HCT116 (cell line): ENCODE measurements at regions not wholly inside any gene's neighbourhood (a gene's known extent, or its start where the extent isn't known, plus 50 kb on each side); places are given as distances from the start of the nearest gene placed in this dataset.

ENCODE experiments used
- ATAC-seq: fragments of 200-7000 bp; cut with Tn5 transposase; 2 replicates; pipeline ENCODE4 v1.9.1; 2020; ENCODE audit warnings: mild to moderate bottlenecking, moderate library complexity
- BruUV-seq: library from RNA; stranded (reverse); fragments of 400-500 nt; replicated peaks from 2 replicates; lab custom pipeline; 2021; lab: Mats Ljungman, UMichigan
- CTCF ChIA-PET: fragments of 300-600 bp; sonication (Branson Sonifier 250); formaldehyde crosslinking; loops from one replicate; lab custom pipeline; 2021; ENCODE audit warnings: antibody characterized with exemption; lab: Charles Lee
- POLR2A ChIA-PET: fragments of 300-600, 350-600 bp; sonication (Branson Sonifier 250); formaldehyde crosslinking; loops from one replicate; lab custom pipeline; 2021; ENCODE audit warnings: antibody characterized with exemption; lab: Charles Lee
- RAD21 ChIA-PET, 2 experiments: fragments of 300-600 bp; sonication (Branson Sonifier 250); formaldehyde crosslinking; loops; one replicate each; lab custom pipeline; 2023; ENCODE audit warnings: low total read pairs in 2 of 2; ENCODE audit not compliant: uncharacterized antibody in 2 of 2, unreplicated experiment in 2 of 2, low non-redundant PET in 1 of 2; lab: Charles Lee
- DNase-seq: peaks from one replicate; pipeline ENCODE4 v3.0.0-alpha.2; 2010; ENCODE audit warnings: low read depth, low spot score
- H2AFZ ChIP-seq: fragments of 200-600 bp; shearing (Covaris generic), sonication (generic); 2 replicates; pipeline ENCODE4 v1.6.1; 2017; ENCODE audit warnings: low read depth, mixed run types, mixed read lengths, antibody characterized with exemption, low read length; ENCODE audit not compliant: poor library complexity, severe bottlenecking
- H3K27ac ChIP-seq: 2 replicates; pipeline ENCODE4 v1.5.1; 2012; ENCODE audit warnings: low read depth, low read length
- H3K27me3 ChIP-seq: fragments of 200-600 bp; sonication (generic); 2 replicates; pipeline ENCODE4 v1.6.1; 2016; ENCODE audit warnings: mixed run types, low read length, mixed read lengths; ENCODE audit not compliant: insufficient read depth
- H3K36me3 ChIP-seq, 2 experiments: fragments of 200-500 bp in 1 of 2; fragments of 200-600 bp in 1 of 2; sonication (Bioruptor generic) in 1 of 2; sonication (generic) in 1 of 2; 2 replicates each; pipeline versions ENCODE4 v1.5.1 to v1.6.1; 2014 to 2016; ENCODE audit warnings: low read length in 2 of 2, inconsistent platforms in 1 of 2, mixed read lengths in 1 of 2, mixed run types in 1 of 2; ENCODE audit not compliant: insufficient read depth in 2 of 2, control insufficient read depth in 1 of 2
- H3K4me1 ChIP-seq, 2 experiments: fragments of 200-600 bp in 1 of 2; sonication (generic) in 1 of 2; 2 replicates each; pipeline versions ENCODE4 v1.5.1 to v1.6.1; 2012 to 2017; ENCODE audit warnings: low read length in 2 of 2, inconsistent platforms in 1 of 2, mild to moderate bottlenecking in 1 of 2, mixed read lengths in 1 of 2, mixed run types in 1 of 2, moderate library complexity in 1 of 2; ENCODE audit not compliant: insufficient read depth in 2 of 2, control insufficient read depth in 1 of 2
- H3K4me2 ChIP-seq: fragments of 200-600 bp; sonication (generic); 2 replicates; pipeline ENCODE4 v1.6.1; 2017; ENCODE audit warnings: mixed run types, low read length, mixed read lengths
- H3K4me3 ChIP-seq, 2 experiments: fragments of 200-600 bp in 1 of 2; sonication (generic) in 1 of 2; replicated peaks in 1 of 2; 2 replicates each; pipeline ENCODE4 v1.5.1; 2011 to 2016; ENCODE audit warnings: low read length in 2 of 2, control low read depth in 1 of 2, low read depth in 1 of 2, mild to moderate bottlenecking in 1 of 2, mixed read lengths in 1 of 2, mixed run types in 1 of 2
- H3K79me2 ChIP-seq: fragments of 200-600 bp; sonication (generic); 2 replicates; pipeline ENCODE4 v1.6.1; 2017; ENCODE audit warnings: mild to moderate bottlenecking, mixed run types, low read length, moderate library complexity, mixed read lengths; ENCODE audit not compliant: insufficient read depth
- H3K9ac ChIP-seq: fragments of 200-600 bp; sonication (generic); 2 replicates; pipeline ENCODE4 v1.6.1; 2016; ENCODE audit warnings: low read length, mixed read lengths
- H3K9me2 ChIP-seq: fragments of 200-600 bp; sonication (generic), shearing (Covaris generic); 2 replicates; pipeline ENCODE4 v1.6.1; 2017; ENCODE audit warnings: mixed run types, mild to moderate bottlenecking, moderate library complexity; ENCODE audit not compliant: insufficient read depth
- H3K9me3 ChIP-seq, 2 experiments: fragments of 200-500 bp in 1 of 2; fragments of 200-600 bp in 1 of 2; sonication (Bioruptor generic) in 1 of 2; sonication (generic) in 1 of 2; 2 replicates each; pipeline ENCODE4 v1.6.1; 2014 to 2017; ENCODE audit warnings: low read length in 2 of 2, mixed read lengths in 2 of 2, inconsistent platforms in 1 of 2, low read depth in 1 of 2, mild to moderate bottlenecking in 1 of 2, mixed run types in 1 of 2, moderate library complexity in 1 of 2; ENCODE audit not compliant: control insufficient read depth in 1 of 2, insufficient read depth in 1 of 2
- H4K20me1 ChIP-seq: fragments of 200-600 bp; sonication (generic), shearing (Covaris generic); 2 replicates; pipeline ENCODE4 v1.6.1; 2017; ENCODE audit warnings: mixed run types, mild to moderate bottlenecking, moderate library complexity; ENCODE audit not compliant: insufficient read depth
- ATF3 ChIP-seq: IDR thresholded peaks from 2 replicates; pipeline ENCODE4 v1.6.1; 2012
- CEBPB ChIP-seq: IDR thresholded peaks from 2 replicates; pipeline ENCODE4 v1.6.1; 2012; ENCODE audit warnings: low read depth
- CTCF ChIP-seq, 3 experiments: fragments of 200-600 bp in 1 of 3; sonication (generic) in 1 of 3; IDR thresholded peaks in 2 of 3; conservative IDR thresholded peaks in 1 of 3; 2 replicates each; pipeline ENCODE4 v1.5.1; 2012 to 2017; ENCODE audit warnings: low read depth in 2 of 3, low read length in 2 of 3, antibody characterized with exemption in 1 of 3, borderline replicate concordance in 1 of 3, control low read depth in 1 of 3, mild to moderate bottlenecking in 1 of 3, mixed read lengths in 1 of 3, mixed run types in 1 of 3, moderate library complexity in 1 of 3; ENCODE audit not compliant: insufficient read depth in 1 of 3
- EGR1 ChIP-seq: IDR thresholded peaks from 2 replicates; pipeline ENCODE4 v1.6.1; 2012; ENCODE audit warnings: low read depth
- REST ChIP-seq: IDR thresholded peaks from 2 replicates; pipeline ENCODE4 v1.6.1; 2012; ENCODE audit warnings: low read depth
- intact Hi-C: fragments of 100-400 bp; cut with micrococcal nuclease; formaldehyde crosslinking; loops from 2 replicates; pipeline ENCODE4 v1.10.0; 2022

GRCh38 chr5:135761746-135762145 is 72.7 kb upstream of the SLC25A48 start:
- H4K20me1 ChIP-seq = no peaks in the 10 kb centered on the region
- ChIA-PET CTCF (no interaction called here), POLR2A (no interaction called here)
- H3K4me3 ChIP-seq = no peak overlapping the region
- H3K9me3 ChIP-seq = no peaks in the 10 kb centered on the region
- no peaks in the 10 kb centered on the region for H3K36me3 ChIP-seq
- DNase-seq (no peak), ATAC-seq (no peak)
- H3K27ac ChIP-seq = no peak overlapping the region
- no peak overlapping the region for H3K4me2 ChIP-seq
- H3K4me1 ChIP-seq = no peaks in the 10 kb centered on the region
- BruUV-seq = no TSS peak
- H3K9ac ChIP-seq = no peak overlapping the region
- TF ChIP-seq ATF3 = no peak
- TF ChIP-seq EGR1 = no peak
- no peak for TF ChIP-seq REST
- TF ChIP-seq CEBPB = no peak
- TF ChIP-seq CTCF (IDR thresholded peaks at IDR 0.05 in 2 of 3, conservative IDR thresholded peaks at IDR 0.05 in 1 of 3; ENCODE audit: borderline replicate concordance in 1 of 3, insufficient read depth in 1 of 3, low read depth in 2 of 3, low read length in 2 of 3) = no peak
- TF ChIP-seq, all 23 proteins: peak for 0
- no peak overlapping the region for H2AFZ ChIP-seq
- intact Hi-C loops = no loop called here
- H3K79me2 ChIP-seq = no peaks in the 10 kb centered on the region
- peaks cover 25% of the 10 kb centered on the region for H3K27me3 ChIP-seq
- RAD21 ChIA-PET = no interaction called here
- no peaks in the 10 kb centered on the region for H3K9me2 ChIP-seq
